K562 (cell line): ENCODE measurements at regions not wholly inside any gene's neighbourhood (a gene's known extent, or its start where the extent isn't known, plus 50 kb on each side); places are given as distances from the start of the nearest gene placed in this dataset.

Experiments
- ATAC-seq: fragments of 200-7000 bp; cut with Tn5 transposase; 3 replicates; pipeline ENCODE4 v1.9.1; 2020; ENCODE audit warnings: moderate library complexity
- BruUV-seq: library from RNA; stranded (reverse); fragments of 400-500 nt; replicated peaks from 2 replicates; lab custom pipeline; 2021; lab: Mats Ljungman, UMichigan
- CTCF ChIA-PET: fragments of 300-600 bp; formaldehyde crosslinking; extraction: SDS; loops from one replicate; lab custom pipeline; 2021; ENCODE audit warnings: low intra/inter-chr PET ratio; lab: Yijun Ruan, JAX
- POLR2A ChIA-PET: fragments of 300-600, 350-650 bp; sonication (Branson Sonifier 250); formaldehyde crosslinking; extraction: SDS; loops from one replicate; lab custom pipeline; 2021; ENCODE audit warnings: antibody characterized with exemption, inconsistent platforms; lab: Yijun Ruan, JAX
- DNase-seq, 4 experiments: peaks; one replicate each; pipeline versions ENCODE4 v3.0.0 to v3.0.0-alpha.2; 2011 to 2018; ENCODE audit warnings: low spot score in 3 of 4, mixed read lengths in 3 of 4; ENCODE audit errors: extremely low read depth in 1 of 4
- FAIRE-seq: peaks from 2 replicates; lab custom pipeline; 2011; peaks lifted over from hg19 to GRCh38; lab: Jason Lieb, UNC
- H2AFZ ChIP-seq: 2 replicates; pipeline ENCODE4 v1.6.0; 2011; ENCODE audit warnings: low read depth, low read length, control low read depth, inconsistent platforms
- H3K27ac ChIP-seq: fragments of 200-600 bp; 3 replicates; pipeline ENCODE4 v1.8.0; 2011; ENCODE audit warnings: low read depth, mild to moderate bottlenecking, control low read depth, inconsistent platforms, low read length, moderate library complexity, mixed read lengths; ENCODE audit errors: extremely low read depth
- H3K27me3 ChIP-seq, 2 experiments: fragments of 300-600 bp in 1 of 2; 2 replicates in 1 of 2; 3 replicates in 1 of 2; pipeline versions ENCODE4 v1.6.0 to v1.8.0; 2011; ENCODE audit warnings: inconsistent platforms in 2 of 2, low read length in 2 of 2, mild to moderate bottlenecking in 1 of 2, mixed read lengths in 1 of 2, moderate library complexity in 1 of 2; ENCODE audit not compliant: control insufficient read depth in 2 of 2, insufficient read depth in 2 of 2
- H3K36me3 ChIP-seq: fragments of 300-600 bp; 3 replicates; pipeline ENCODE4 v1.8.0; 2011; ENCODE audit warnings: mild to moderate bottlenecking, low read length, inconsistent platforms; ENCODE audit not compliant: control insufficient read depth, insufficient read depth
- H3K4me1 ChIP-seq, 2 experiments: fragments of 200-600 bp in 1 of 2; replicated peaks in 1 of 2; 2 replicates in 1 of 2; 3 replicates in 1 of 2; pipeline versions ENCODE4 v1.5.1 to v1.8.0; 2011; ENCODE audit warnings: inconsistent platforms in 2 of 2, low read length in 2 of 2, mild to moderate bottlenecking in 1 of 2, mixed read lengths in 1 of 2, moderate library complexity in 1 of 2; ENCODE audit not compliant: control insufficient read depth in 2 of 2, insufficient read depth in 2 of 2
- H3K4me2 ChIP-seq: 2 replicates; pipeline ENCODE4 v1.6.1; 2011; ENCODE audit warnings: low read length, control low read depth, inconsistent platforms, mixed read lengths; ENCODE audit not compliant: insufficient read depth
- H3K4me3 ChIP-seq: fragments of 200-600 bp; sonication (generic), shearing (Covaris generic); 2 replicates; pipeline ENCODE4 v1.5.1; 2016; ENCODE audit warnings: control low read depth, inconsistent platforms
- H3K79me2 ChIP-seq: fragments of 200-600 bp; 3 replicates; pipeline ENCODE4 v1.8.0; 2011; ENCODE audit warnings: low read length, inconsistent platforms; ENCODE audit not compliant: control insufficient read depth, insufficient read depth
- H3K9ac ChIP-seq, 2 experiments: 2 replicates each; pipeline versions ENCODE4 v1.6.0 to v1.6.1; 2011; ENCODE audit warnings: low read depth in 2 of 2, low read length in 2 of 2, control low read depth in 1 of 2, inconsistent platforms in 1 of 2, mild to moderate bottlenecking in 1 of 2, mixed read lengths in 1 of 2; ENCODE audit not compliant: insufficient read depth in 1 of 2
- H3K9me1 ChIP-seq: one replicate; pipeline ENCODE4 v1.6.0; 2011; ENCODE audit warnings: inconsistent platforms, mild to moderate bottlenecking, low read length, moderate library complexity; ENCODE audit not compliant: control insufficient read depth, insufficient read depth
- H3K9me3 ChIP-seq: replicated peaks from 2 replicates; pipeline ENCODE4 v1.5.1; 2011; ENCODE audit warnings: low read depth, low read length, inconsistent platforms; ENCODE audit not compliant: control insufficient read depth, insufficient read depth
- H4K20me1 ChIP-seq: replicated peaks from 2 replicates; pipeline ENCODE4 v1.6.1; 2011; ENCODE audit warnings: low read length, inconsistent platforms, mixed read lengths; ENCODE audit not compliant: control insufficient read depth, insufficient read depth
- BCLAF1 ChIP-seq, 2 experiments: fragments of 450-650 bp in 1 of 2; IDR thresholded peaks; 2 replicates each; pipeline ENCODE4 v1.6.1; 2011 to 2017; ENCODE audit warnings: low read depth in 2 of 2, antibody characterized with exemption in 1 of 2, borderline replicate concordance in 1 of 2, low read length in 1 of 2, mild to moderate bottlenecking in 1 of 2, mixed read lengths in 1 of 2; ENCODE audit not compliant: control insufficient read depth in 1 of 2
- GTF2A2 ChIP-seq: IDR thresholded peaks from 2 replicates; pipeline ENCODE4 v1.6.1; 2016; ENCODE audit warnings: mild to moderate bottlenecking, missing genetic modification characterization, missing compliant biosample characterization
- ILF3 ChIP-seq: fragments of 450-650 bp; IDR thresholded peaks from 2 replicates; pipeline ENCODE4 v1.6.1; 2018; ENCODE audit warnings: antibody characterized with exemption, mild to moderate bottlenecking, moderate library complexity, borderline replicate concordance
- NELFE ChIP-seq: IDR thresholded peaks from 2 replicates; pipeline ENCODE4 v1.6.1; 2011; ENCODE audit warnings: mild to moderate bottlenecking; ENCODE audit not compliant: insufficient read depth, insufficient read length
- PBX2 ChIP-seq, 2 experiments: IDR thresholded peaks in 1 of 2; conservative IDR thresholded peaks in 1 of 2; 2 replicates each; pipeline ENCODE4 v1.6.1; 2016; ENCODE audit warnings: low read depth in 2 of 2, mild to moderate bottlenecking in 1 of 2, missing compliant biosample characterization in 1 of 2, missing genetic modification characterization in 1 of 2, moderate library complexity in 1 of 2
- SREBF1 ChIP-seq: fragments of 150-350 bp; IDR thresholded peaks from 2 replicates; pipeline ENCODE4 v1.6.1; 2014; ENCODE audit warnings: antibody characterized with exemption, low read depth, low read length, borderline replicate concordance
- TOE1 ChIP-seq, 2 experiments: fragments of 450-650 bp in 1 of 2; sonication (generic) in 1 of 2; formaldehyde crosslinking in 1 of 2; IDR thresholded peaks; 2 replicates each; pipeline versions ENCODE4 v1.7.1 to v1.8.0; 2016 to 2022; ENCODE audit warnings: borderline replicate concordance in 2 of 2, mild to moderate bottlenecking in 2 of 2, antibody characterized with exemption in 1 of 2, inconsistent platforms in 1 of 2, low read depth in 1 of 2, missing genetic modification reagents in 1 of 2, moderate library complexity in 1 of 2
- ZNF384 ChIP-seq: IDR thresholded peaks from 2 replicates; pipeline ENCODE4 v1.6.1; 2012; ENCODE audit warnings: low read depth, low read length, improper control_type of control experiment
- WGBS: fragments of 100-300 bp; shearing (Covaris generic); methylation state at CpG from one replicate; pipeline ENCODE4 v1.1.6; 2016; ENCODE audit warnings: low coverage, mixed read lengths; ENCODE audit not compliant: insufficient coverage; ENCODE audit errors: missing lambda C conversion rate; 5-methylcytosine and 5-hydroxymethylcytosine counted together
- in situ Hi-C: fragments of 300-500 bp; cut with MboI; formaldehyde crosslinking; loops from 4 replicates; pipeline ENCODE4 v1.15.0; 2018; ENCODE audit warnings: inconsistent platforms, mixed read lengths
- intact Hi-C: fragments of 100-400 bp; cut with micrococcal nuclease; formaldehyde crosslinking; loops from 2 replicates; pipeline ENCODE4 v1.14.2; 2022
- TF ChIP-seq, protein P1 (sequence below), 2 experiments: fragments of 450-650 bp; IDR thresholded peaks; 2 replicates each; pipeline ENCODE4 v1.6.1; 2018; ENCODE audit warnings: mild to moderate bottlenecking in 2 of 2, low read depth in 1 of 2; ENCODE audit not compliant: partially characterized antibody in 2 of 2

DNA sequence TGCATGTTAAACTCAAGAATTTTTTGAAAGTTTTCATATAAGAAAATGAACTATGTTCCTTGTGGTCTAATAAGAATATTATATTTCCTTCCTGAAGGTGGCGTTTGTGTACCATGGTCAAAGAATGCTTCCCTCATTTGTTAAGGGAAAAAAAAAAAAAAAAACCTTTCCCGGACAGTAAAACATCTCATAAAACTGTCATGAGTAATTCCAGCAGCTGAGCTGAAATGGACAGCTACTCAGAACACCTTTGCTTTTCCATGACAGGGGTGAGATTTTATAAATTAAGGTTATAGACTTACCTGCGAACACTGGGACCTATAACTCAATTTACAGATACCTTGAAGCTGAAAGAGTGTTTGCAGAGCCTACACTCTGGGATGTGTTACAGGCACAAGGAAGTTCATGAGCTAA lies 113.2 kb upstream of the RANBP3L start:
- Histone ChIP-seq H3K4me3 (no peak overlapping the region), H3K27me3 (no peaks in the 10 kb centered on the region), H3K9ac (no peak overlapping the region), H3K9me3 (no peaks in the 10 kb centered on the region), H4K20me1 (no peaks in the 10 kb centered on the region), H3K4me2 (no peak overlapping the region), H3K79me2 (no peaks in the 10 kb centered on the region), H3K36me3 (no peaks in the 10 kb centered on the region), H3K4me1 (peaks cover 0 to 15% of the 10 kb centered on the region in 2 experiments; a peak in 2 of 5 replicates), H2AFZ (no peak overlapping the region), H3K27ac (no peak overlapping the region), H3K9me1 (no peaks in the 10 kb centered on the region)
- intact Hi-C loops (loop anchor here (1.0 kb wide), 2 partner anchors 92 to 278 kb away; no protein-coding TSS in a partner anchor), in situ Hi-C loops (loop anchor here (5.0 kb wide), 2 partner anchors 87 to 277 kb away; no protein-coding TSS in a partner anchor)
- no TSS peak for BruUV-seq
- WGBS: 22% methylated on average over 3 of the region's 3 CpGs
- peak; percentile 57; the same call in 2 of the 3 replicates for ATAC-seq
- POLR2A ChIA-PET: interaction anchor here (1.0 to 1.2 kb wide), 2 partner anchors 44 to 92 kb away, joined by 3 to 5 read pairs; no protein-coding TSS in a partner anchor
- CTCF ChIA-PET: interaction anchor here (0.6 to 2.5 kb wide), 11 partner anchors 25 to 1778 kb away, joined by 3 to 33 read pairs (median 4); no protein-coding TSS in a partner anchor
- FAIRE-seq: no peak
- peak; percentile 32 to 58 (median 40) for DNase-seq
- TF ChIP-seq ILF3 (no peak), SREBF1 (no peak), BCLAF1 (IDR thresholded peaks at IDR 0.05; ENCODE audit: borderline replicate concordance in 1 of 2, control insufficient read depth in 1 of 2, low read depth in 2 of 2, low read length in 1 of 2) (no peak), PBX2 (CRISPR knock-in tag; IDR thresholded peaks at IDR 0.05; ENCODE audit: low read depth) (no peak), PBX2 (tag; conservative IDR thresholded peaks at IDR 0.05; ENCODE audit: low read depth) (peak; percentile 82), NELFE (no peak), ZNF384 (peak; percentile 97), GTF2A2 (tag) (no peak), TOE1 (IDR thresholded peaks at IDR 0.05; ENCODE audit: borderline replicate concordance) (no peak), TOE1 (CRISPR knock-in tag; IDR thresholded peaks at IDR 0.05; ENCODE audit: borderline replicate concordance, low read depth) (no peak)
- TF ChIP-seq, protein P1, sequence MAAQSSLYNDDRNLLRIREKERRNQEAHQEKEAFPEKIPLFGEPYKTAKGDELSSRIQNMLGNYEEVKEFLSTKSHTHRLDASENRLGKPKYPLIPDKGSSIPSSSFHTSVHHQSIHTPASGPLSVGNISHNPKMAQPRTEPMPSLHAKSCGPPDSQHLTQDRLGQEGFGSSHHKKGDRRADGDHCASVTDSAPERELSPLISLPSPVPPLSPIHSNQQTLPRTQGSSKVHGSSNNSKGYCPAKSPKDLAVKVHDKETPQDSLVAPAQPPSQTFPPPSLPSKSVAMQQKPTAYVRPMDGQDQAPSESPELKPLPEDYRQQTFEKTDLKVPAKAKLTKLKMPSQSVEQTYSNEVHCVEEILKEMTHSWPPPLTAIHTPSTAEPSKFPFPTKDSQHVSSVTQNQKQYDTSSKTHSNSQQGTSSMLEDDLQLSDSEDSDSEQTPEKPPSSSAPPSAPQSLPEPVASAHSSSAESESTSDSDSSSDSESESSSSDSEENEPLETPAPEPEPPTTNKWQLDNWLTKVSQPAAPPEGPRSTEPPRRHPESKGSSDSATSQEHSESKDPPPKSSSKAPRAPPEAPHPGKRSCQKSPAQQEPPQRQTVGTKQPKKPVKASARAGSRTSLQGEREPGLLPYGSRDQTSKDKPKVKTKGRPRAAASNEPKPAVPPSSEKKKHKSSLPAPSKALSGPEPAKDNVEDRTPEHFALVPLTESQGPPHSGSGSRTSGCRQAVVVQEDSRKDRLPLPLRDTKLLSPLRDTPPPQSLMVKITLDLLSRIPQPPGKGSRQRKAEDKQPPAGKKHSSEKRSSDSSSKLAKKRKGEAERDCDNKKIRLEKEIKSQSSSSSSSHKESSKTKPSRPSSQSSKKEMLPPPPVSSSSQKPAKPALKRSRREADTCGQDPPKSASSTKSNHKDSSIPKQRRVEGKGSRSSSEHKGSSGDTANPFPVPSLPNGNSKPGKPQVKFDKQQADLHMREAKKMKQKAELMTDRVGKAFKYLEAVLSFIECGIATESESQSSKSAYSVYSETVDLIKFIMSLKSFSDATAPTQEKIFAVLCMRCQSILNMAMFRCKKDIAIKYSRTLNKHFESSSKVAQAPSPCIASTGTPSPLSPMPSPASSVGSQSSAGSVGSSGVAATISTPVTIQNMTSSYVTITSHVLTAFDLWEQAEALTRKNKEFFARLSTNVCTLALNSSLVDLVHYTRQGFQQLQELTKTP (IDR thresholded peaks at IDR 0.05; ENCODE audit: low read depth in 1 of 2, partially characterized antibody in 2 of 2): no peak
